Testis (tissue), 2 donors: ENCODE measurements at regions not wholly inside any gene's neighbourhood (a gene's known extent, or its start where the extent isn't known, plus 50 kb on each side); places are given as distances from the start of the nearest gene placed in this dataset.

Experiments used
- DNase-seq: peaks from one replicate; pipeline ENCODE4 v3.0.0-alpha.2; 2019
- H3K27ac ChIP-seq, 2 donors: fragments of 200-600 bp; sonication (generic); one replicate each; pipeline ENCODE4 v1.5.1; 2019
- H3K27me3 ChIP-seq: fragments of 200-600 bp; sonication (generic); one replicate; pipeline ENCODE4 v1.5.1; 2019
- H3K36me3 ChIP-seq: fragments of 200-600 bp; sonication (generic); one replicate; pipeline ENCODE4 v1.5.1; 2017; ENCODE audit warnings: low read depth; ENCODE audit errors: missing control alignments
- H3K4me1 ChIP-seq: fragments of 200-600 bp; sonication (generic); one replicate; pipeline ENCODE4 v1.5.1; 2019
- H3K4me3 ChIP-seq, 2 donors: fragments of 200-600 bp; sonication (generic); one replicate each; pipeline ENCODE4 v1.5.1; 2017 to 2019
- H3K9me3 ChIP-seq: fragments of 200-600 bp; sonication (generic); one replicate; pipeline ENCODE4 v1.5.1; 2017
- POLR2A ChIP-seq: fragments of 450-650 bp; IDR thresholded peaks from one replicate; pipeline ENCODE4 v1.6.1; 2017; ENCODE audit warnings: antibody characterized with exemption, mild to moderate bottlenecking, moderate library complexity
- WGBS, 2 donors: methylation state at CpG; one replicate each; pipeline ENCODE4 v1.1.5; 2018; 5-methylcytosine and 5-hydroxymethylcytosine counted together
- intact Hi-C: fragments of 100-400 bp; cut with DNase I; formaldehyde crosslinking; loops from one replicate; pipeline ENCODE4 v1.15.1; 2023; ENCODE audit warnings: low total_unique reads
- TF ChIP-seq, protein P1 (sequence below), 3 experiments: fragments of 450-650 bp in 2 of 3; fragments of 200-600 bp in 1 of 3; sonication (generic) in 1 of 3; IDR thresholded peaks; one replicate each; pipeline ENCODE4 v1.5.1; 2016 to 2019; ENCODE audit warnings: antibody characterized with exemption in 3 of 3, mild to moderate bottlenecking in 2 of 3, moderate library complexity in 1 of 3

- no peak for TF ChIP-seq POLR2A
- TF ChIP-seq, protein P1, sequence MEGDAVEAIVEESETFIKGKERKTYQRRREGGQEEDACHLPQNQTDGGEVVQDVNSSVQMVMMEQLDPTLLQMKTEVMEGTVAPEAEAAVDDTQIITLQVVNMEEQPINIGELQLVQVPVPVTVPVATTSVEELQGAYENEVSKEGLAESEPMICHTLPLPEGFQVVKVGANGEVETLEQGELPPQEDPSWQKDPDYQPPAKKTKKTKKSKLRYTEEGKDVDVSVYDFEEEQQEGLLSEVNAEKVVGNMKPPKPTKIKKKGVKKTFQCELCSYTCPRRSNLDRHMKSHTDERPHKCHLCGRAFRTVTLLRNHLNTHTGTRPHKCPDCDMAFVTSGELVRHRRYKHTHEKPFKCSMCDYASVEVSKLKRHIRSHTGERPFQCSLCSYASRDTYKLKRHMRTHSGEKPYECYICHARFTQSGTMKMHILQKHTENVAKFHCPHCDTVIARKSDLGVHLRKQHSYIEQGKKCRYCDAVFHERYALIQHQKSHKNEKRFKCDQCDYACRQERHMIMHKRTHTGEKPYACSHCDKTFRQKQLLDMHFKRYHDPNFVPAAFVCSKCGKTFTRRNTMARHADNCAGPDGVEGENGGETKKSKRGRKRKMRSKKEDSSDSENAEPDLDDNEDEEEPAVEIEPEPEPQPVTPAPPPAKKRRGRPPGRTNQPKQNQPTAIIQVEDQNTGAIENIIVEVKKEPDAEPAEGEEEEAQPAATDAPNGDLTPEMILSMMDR (IDR thresholded peaks at IDR 0.05): no peak
- Histone ChIP-seq H3K27ac (no peak overlapping the region), H3K4me3 (no peak overlapping the region), H3K9me3 (no peaks in the 10 kb centered on the region), H3K27me3 (no peaks in the 10 kb centered on the region), H3K36me3 (no peaks in the 10 kb centered on the region), H3K4me1 (no peaks in the 10 kb centered on the region)
- no peak for DNase-seq
- intact Hi-C loops: no loop called here
- 60 to 66% methylated on average over 2 of the region's 2 CpGs for WGBS, 2 donors
Observed at GRCh38 chr2:66867063-66867441, 432.1 kb downstream of the MEIS1 start.

GRCh38 chr2:66869076-66869475 lies 434.2 kb downstream of the MEIS1 start:
- no peaks in the 10 kb centered on the region for H3K27me3 ChIP-seq
- no peaks in the 10 kb centered on the region for H3K36me3 ChIP-seq
- H3K27ac ChIP-seq: no peak overlapping the region
- H3K9me3 ChIP-seq: no peaks in the 10 kb centered on the region
- TF ChIP-seq, protein P1 (IDR thresholded peaks at IDR 0.05): no peak
- TF ChIP-seq POLR2A: no peak
- no peaks in the 10 kb centered on the region for H3K4me1 ChIP-seq
- intact Hi-C loops: no loop called here
- 91 to 95% methylated on average over 3 of the region's 3 CpGs for WGBS, 2 donors
- DNase-seq: no peak
- no peak overlapping the region for H3K4me3 ChIP-seq

DNA sequence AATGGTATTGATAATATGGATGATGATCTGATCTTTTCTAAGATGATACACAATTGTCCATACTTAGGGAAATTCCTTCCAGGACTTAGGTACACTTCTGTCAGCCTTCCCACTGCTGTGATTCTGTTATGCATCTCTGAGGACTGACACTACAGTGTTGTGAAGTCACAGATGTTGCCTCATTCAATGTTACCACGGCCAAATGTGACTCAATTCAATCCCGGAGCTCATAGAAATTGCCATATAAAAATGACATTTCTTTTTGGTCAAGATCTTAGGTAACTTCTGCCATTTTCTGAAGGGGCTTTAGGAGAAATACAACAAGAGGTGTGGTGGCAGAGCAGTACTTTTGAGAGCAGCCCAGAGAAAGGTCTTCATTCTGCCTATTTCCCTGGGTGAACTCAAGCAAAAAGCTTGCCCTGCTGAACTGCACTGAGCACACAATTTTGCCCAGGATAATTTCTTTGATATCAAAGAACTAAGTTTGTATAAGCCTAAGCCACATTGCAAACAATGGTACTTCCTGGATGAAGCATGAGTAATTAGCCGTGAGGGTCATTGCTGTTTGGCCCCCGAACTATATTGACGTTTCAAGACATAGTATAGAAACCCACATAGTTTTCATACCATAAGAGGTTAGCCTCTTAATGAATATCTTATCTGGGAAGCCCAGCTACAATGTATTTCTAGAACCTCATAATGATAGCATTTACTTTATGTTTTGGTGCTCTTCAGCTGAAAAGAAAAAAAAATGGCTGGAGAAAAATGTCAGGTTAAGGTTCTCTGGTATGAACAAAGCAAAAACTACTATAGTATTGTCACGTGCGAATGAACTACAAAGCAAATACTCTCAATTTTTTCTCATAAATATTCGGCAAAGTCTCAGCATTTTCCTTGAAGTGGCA lies 437.4 kb downstream of the MEIS1 start:
- 51 to 63% methylated on average over 8 of the region's 8 CpGs for WGBS, 2 donors
- Histone ChIP-seq H3K4me1 (no peaks in the 10 kb centered on the region), H3K27me3 (no peaks in the 10 kb centered on the region), H3K27ac (no peak overlapping the region), H3K4me3 (no peak overlapping the region), H3K9me3 (no peaks in the 10 kb centered on the region), H3K36me3 (no peaks in the 10 kb centered on the region)
- DNase-seq: no peak
- intact Hi-C loops: no loop called here
- TF ChIP-seq POLR2A: no peak
- TF ChIP-seq, protein P1 (IDR thresholded peaks at IDR 0.05): no peak

DNA sequence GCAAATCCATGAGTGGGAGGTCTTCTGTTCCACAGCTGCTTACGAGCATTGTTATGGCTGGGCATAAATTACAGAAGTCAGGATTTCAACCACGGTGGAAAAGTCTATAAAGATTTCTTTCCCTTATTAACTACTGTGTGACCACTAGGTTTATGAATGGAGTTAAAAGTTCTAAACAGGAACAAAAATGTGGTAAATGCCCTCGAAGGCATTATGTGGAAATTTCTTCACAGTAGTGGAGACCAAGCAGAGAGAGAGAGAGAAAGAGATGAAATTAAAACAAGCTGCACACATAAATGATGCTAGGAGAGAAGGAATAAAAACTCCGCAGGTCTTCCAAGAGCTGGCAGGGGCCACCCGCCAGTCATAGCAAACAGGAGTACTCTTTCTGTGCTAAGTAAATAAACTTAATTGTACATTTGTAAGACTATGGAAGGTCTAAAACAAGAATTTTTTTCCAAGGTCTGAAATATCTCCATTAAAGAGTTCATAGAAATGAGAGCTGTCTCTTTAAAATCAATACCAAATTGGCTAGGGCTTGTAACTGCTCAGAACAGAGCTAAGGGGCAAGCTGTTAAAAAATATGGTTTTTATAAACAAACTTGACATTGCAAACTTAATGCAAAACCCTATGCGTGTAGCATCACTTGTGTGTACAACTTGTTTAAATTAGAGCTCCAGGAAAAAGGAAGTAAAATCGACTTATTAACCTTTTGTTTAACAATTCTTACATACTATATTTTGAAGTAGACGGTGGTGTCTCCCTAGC lies 438.2 kb downstream of the MEIS1 start:
- Histone ChIP-seq H3K27me3 (no peaks in the 10 kb centered on the region), H3K36me3 (no peaks in the 10 kb centered on the region), H3K27ac (no peak overlapping the region), H3K9me3 (no peaks in the 10 kb centered on the region), H3K4me1 (no peaks in the 10 kb centered on the region), H3K4me3 (no peak overlapping the region)
- no peak for DNase-seq
- no peak for TF ChIP-seq POLR2A
- TF ChIP-seq, protein P1 (IDR thresholded peaks at IDR 0.05): no peak
- intact Hi-C loops: no loop called here
- WGBS, 2 donors: 57 to 62% methylated on average over 8 of the region's 8 CpGs
